ENCODE measurements at regions not wholly inside any gene's neighbourhood (a gene's known extent, or its start where the extent isn't known, plus 50 kb on each side); places are given as distances from the start of the nearest gene placed in this dataset.
A peak's percentile ranks its signal among the peaks of the same experiment; 100 is the strongest.

GRCh38 chr17:77266891-77267341, 126.1 kb downstream of the SEC14L1 start:
- no peak for DNase-seq

- no peak for DNase-seq
Observed at GRCh38 chr17:77269696-77270681, 129.2 kb downstream of the SEC14L1 start.

GRCh38 chr17:77271411-77271810, 130.6 kb downstream of the SEC14L1 start:
- no peak for DNase-seq

- no peak for DNase-seq
Observed at GRCh38 chr17:77273397-77274085, 132.8 kb downstream of the SEC14L1 start.

GRCh38 chr17:77274096-77274845, 133.5 kb downstream of the SEC14L1 start:
- no peak for DNase-seq

GRCh38 chr17:77279448-77280303, 138.9 kb downstream of the SEC14L1 start:
- DNase-seq: no peak

- DNase-seq: no peak
Observed at GRCh38 chr17:77280304-77281121, 139.7 kb downstream of the SEC14L1 start.

- DNase-seq: peak; percentile 64
Observed at GRCh38 chr17:77281122-77281903, 140.5 kb downstream of the SEC14L1 start.

GRCh38 chr17:77281904-77282367, 141.2 kb downstream of the SEC14L1 start:
- no peak for DNase-seq

- no peak for DNase-seq
Observed at GRCh38 chr17:77282524-77283515, 142.1 kb downstream of the SEC14L1 start.

- no peak for DNase-seq
Observed at GRCh38 chr17:77284023-77284617, 143.4 kb downstream of the SEC14L1 start.

- DNase-seq: no peak
Observed at GRCh38 chr17:77285594-77286390, 145.0 kb downstream of the SEC14L1 start.

GRCh38 chr17:77286391-77286640, 145.5 kb downstream of the SEC14L1 start:
- DNase-seq: no peak

GRCh38 chr17:77286641-77287431, 146.1 kb downstream of the SEC14L1 start:
- no peak for DNase-seq

- DNase-seq: no peak
Observed at GRCh38 chr17:77287432-77288068, 146.8 kb downstream of the SEC14L1 start.

- no peak for DNase-seq
Observed at GRCh38 chr17:77288115-77288619, 147.4 kb downstream of the SEC14L1 start.
